T47D (cell line): ENCODE measurements at regions not wholly inside any gene's neighbourhood (a gene's known extent, or its start where the extent isn't known, plus 50 kb on each side); places are given as distances from the start of the nearest gene placed in this dataset.
"Not testable (repeated sequence)": the region's sequence is repeated elsewhere in the genome, so short reads cannot be mapped to it uniquely, and the experiment has no call there.

Source experiments
- DNase-seq, 2 experiments: peaks; one replicate each; pipeline versions ENCODE4 v3.0.0 to v3.0.0-alpha.2; 2011 to 2012; ENCODE audit warnings: low read depth in 1 of 2, low spot score in 1 of 2
- JUND ChIP-seq: IDR thresholded peaks from 2 replicates; pipeline ENCODE4 v1.6.1; 2012; ENCODE audit warnings: low read depth
- in situ Hi-C: cut with HindIII; loops from 2 replicates; pipeline ENCODE4 v1.10.0; 2016; ENCODE audit warnings: low sequenced_read_pairs, low pct_unique_long_range_greater_than_20kb

DNA sequence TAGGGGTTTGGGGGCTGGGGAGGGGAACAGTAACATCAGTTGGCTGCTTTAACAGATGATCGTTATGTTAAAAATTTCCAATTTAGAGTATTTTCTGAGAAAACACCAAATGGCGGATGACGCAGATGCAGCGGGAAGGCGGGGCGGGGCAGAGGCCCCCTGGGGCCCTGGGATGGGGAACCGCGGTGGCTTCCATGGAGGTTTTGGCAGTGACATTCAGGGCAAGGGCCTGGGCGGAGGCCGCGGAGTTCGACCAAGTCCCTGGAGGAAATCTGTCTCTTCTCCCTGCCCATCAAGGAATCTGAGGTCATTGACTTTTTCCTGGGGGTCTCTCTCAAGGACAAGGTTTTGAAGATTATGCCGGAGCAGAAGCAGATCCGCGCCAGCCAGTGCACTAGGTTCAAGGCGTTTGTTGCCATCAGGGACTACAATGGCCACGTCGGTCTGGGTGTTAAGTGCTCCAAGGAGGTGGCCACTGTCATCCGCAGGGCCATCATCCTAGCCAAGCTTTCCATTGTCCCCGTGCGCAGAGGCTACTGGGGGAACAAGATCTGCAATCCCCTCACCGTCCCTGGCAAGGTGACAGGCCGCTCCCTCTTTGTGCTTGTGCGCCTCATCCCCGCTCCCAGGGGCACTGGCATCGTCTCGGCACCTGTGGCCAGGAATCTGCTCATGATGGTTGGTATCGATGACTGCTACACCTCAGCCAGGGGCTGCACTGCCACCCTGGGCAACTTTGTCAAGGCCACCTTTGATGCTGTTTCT, 310.2 kb downstream of the PTPRC start:
- DNase-seq = no peak
- in situ Hi-C loops = no loop called here
- TF ChIP-seq JUND = no peak

DNA sequence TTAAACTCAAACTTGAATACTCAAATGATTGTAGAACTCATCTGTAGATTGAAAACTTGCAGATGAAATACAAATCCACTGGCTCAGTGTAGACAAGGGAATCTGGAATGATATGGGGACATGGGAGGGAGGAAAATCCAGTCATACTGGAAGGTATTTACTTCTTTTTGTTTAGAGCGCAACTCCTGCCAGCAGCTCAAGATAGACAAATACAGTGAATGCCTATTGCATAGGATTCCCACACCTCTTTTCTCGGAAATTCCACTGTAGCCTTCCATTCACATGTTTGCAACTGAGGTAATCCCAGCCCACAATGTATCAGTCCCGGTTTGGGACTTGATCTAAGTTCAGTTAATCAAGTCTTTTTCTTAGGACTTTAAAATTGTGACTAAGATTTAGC, 311.2 kb downstream of the PTPRC start:
- in situ Hi-C loops = no loop called here
- TF ChIP-seq JUND = no peak
- DNase-seq = no peak

GRCh38 chr1:198955085-198955484, 316.2 kb downstream of the PTPRC start:
- no peak for TF ChIP-seq JUND
- DNase-seq = no peak
- in situ Hi-C loops = no loop called here

DNA sequence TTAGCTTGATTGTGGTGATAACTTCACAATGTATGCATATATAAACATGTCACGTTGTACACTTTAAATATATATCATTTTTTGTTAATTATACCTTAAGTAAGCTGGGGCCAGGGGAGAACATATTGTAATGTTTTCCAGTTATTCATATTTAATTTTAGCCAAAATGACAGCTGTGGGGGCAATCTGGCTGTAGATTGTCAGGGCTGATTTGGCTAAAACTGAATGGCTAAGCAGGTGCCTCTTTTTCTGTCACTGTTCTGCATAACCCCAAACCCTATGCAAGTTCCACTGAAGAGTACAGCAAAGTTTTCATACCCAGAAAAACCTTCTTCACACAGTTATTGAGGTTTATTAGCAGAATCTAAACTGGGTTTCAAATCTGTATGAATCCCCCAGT, 318.2 kb downstream of the PTPRC start:
- no peak for TF ChIP-seq JUND
- in situ Hi-C loops = no loop called here
- DNase-seq = no peak

DNA sequence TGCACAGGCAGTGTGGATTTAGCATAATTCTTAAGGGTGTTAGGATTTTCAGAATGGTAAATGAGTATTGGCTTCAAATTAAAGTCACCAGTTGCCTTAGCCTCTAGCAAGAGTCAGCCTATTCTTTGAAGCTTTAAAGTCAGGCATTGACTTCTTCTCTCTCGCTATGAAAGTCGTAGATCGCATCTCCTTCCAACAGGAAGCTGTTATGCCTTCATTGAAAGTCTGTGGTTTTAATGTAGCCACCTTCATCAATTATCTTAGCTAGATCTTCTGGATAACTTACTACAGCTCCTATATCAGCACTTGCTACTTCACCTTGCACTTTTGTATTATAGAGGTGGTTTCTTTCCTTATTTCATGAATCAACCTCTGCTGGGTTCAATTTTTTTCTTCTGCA, 320.2 kb downstream of the PTPRC start:
- in situ Hi-C loops = no loop called here
- no peak for TF ChIP-seq JUND
- DNase-seq = no peak

GRCh38 chr1:198959676-198960075, 320.8 kb downstream of the PTPRC start:
- DNase-seq = no peak
- in situ Hi-C loops = no loop called here
- no peak for TF ChIP-seq JUND

- DNase-seq, in situ Hi-C loops: not testable (repeated sequence)
Measured at GRCh38 chr1:198963796-198964195, 325.0 kb downstream of the PTPRC start.

DNA sequence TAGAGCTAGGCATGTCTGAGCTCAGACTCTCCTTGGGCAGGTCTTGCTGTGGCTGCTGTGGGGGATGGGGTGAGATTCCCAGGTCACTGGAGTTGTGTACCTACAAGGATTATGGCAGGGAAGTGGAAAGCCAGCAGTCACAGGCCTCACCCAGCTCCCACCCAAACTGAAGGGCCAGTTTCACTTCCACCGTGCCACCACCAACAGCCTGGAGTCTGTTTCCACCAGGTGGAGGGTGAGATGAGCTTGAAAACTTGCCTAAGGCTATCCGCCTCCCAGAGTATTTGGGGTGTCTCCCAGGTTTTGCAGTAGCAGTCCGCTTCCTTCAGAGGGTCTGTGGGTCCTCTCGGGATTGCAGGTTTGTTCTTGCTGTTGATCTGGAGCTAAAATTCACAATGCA, 327.7 kb downstream of the PTPRC start:
- DNase-seq = no peak
- no peak for TF ChIP-seq JUND
- in situ Hi-C loops = no loop called here

- no peak for TF ChIP-seq JUND
- DNase-seq = no peak
- in situ Hi-C loops = no loop called here
Measured at GRCh38 chr1:198967566-198967965, 328.7 kb downstream of the PTPRC start.

DNA sequence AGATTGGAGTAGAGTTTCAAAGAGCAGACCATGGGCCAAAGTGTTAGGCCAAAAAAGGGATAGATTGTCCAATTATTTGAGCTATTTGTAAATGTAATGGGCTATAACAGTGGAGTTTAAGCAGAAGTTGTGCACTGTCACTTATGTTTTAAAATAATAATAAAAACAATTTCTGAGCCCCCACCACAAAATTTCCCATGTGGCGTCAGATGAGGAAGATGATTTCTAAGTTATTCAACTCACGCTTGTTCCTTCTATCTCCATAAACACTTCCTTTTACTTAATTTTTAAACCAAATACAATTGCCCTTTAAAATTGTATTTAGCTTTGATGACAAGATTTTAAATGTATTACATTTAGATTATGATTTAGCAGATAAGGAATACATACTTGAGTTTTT, 330.0 kb downstream of the PTPRC start:
- in situ Hi-C loops = no loop called here
- DNase-seq = no peak
- TF ChIP-seq JUND = no peak

DNA sequence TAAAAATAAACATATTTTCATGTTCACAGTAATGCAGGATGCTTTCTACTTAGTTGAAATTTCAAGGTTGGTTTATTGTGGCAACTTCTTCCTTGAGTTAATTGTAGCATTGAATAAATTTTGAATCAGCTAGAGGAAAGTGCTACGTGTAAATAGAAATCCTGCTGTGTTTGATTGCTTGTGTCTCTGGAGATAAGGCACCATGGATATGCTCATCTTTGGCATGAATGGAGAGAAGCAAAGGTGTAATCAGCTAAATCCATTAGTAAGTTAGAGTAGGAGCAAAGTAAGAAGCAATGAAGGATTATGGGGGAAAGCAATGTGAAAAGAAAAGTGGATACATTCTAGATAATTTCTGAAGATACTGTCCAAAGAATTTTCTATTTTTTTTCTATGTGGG, 331.1 kb downstream of the PTPRC start:
- in situ Hi-C loops = no loop called here
- DNase-seq = no peak
- TF ChIP-seq JUND = no peak

DNA sequence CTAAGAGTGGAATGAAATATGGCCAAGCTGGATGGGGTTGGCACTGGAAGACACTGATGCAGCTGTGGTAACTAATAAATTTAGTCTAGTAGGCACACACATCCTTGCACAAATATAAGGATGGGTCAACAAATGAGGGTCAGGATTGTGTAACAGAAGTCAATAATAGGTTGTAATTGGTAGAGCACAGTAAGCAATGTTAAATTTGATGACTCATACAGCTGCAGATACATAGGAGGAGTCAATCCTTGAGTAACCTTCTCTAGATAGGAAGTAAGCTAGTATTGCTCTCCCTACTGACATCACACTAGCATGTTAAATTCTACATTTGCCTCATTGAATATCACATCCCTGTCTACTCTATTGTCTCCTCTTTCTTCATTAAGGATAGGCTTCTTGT, 332.1 kb downstream of the PTPRC start:
- no peak for TF ChIP-seq JUND
- in situ Hi-C loops = no loop called here
- DNase-seq = peak in 1 of 2 experiments; percentile 28

- TF ChIP-seq JUND = no peak
- in situ Hi-C loops = no loop called here
- DNase-seq = no peak
Measured at GRCh38 chr1:198977909-198978308, 339.1 kb downstream of the PTPRC start.

DNA sequence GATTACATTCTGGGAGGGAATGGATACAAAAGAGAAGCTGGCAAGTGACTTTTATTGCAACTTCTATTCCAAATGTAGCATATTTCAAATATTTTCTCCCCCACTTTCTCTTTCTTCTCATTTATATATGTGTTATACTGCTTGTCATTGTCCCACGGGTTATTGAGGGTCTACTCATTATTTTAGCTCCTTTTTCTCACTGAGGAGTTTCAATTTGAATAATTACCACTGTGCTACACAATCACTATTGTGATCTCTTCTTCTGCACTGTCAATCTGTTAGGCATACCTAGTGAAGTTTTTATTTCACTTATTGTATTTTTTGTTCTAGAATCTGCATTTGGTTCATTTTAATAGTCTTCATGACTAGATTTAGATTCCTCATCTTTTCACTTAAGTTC, 339.7 kb downstream of the PTPRC start:
- no peak for DNase-seq
- TF ChIP-seq JUND = no peak
- in situ Hi-C loops = no loop called here

GRCh38 chr1:198986036-198986435, 347.2 kb downstream of the PTPRC start:
- no peak for TF ChIP-seq JUND
- in situ Hi-C loops = no loop called here
- DNase-seq = no peak
